HG03095 (cell line): ENCODE measurements at regions not wholly inside any gene's neighbourhood (a gene's known extent, or its start where the extent isn't known, plus 50 kb on each side); places are given as distances from the start of the nearest gene placed in this dataset.

Source experiments
- ATAC-seq: cut with Tn5 transposase; IDR thresholded peaks from one replicate; pipeline ENCODE4 v1.9.1; 2021; ENCODE audit warnings: moderate library complexity; ENCODE audit not compliant: unreplicated experiment

GRCh38 chr2:241924069-241924908 lies 54.8 kb downstream of the RTP5 start:
- ATAC-seq, result no peak

- ATAC-seq, result no peak
Observed at GRCh38 chr2:241924909-241925250, 55.4 kb downstream of the RTP5 start.

GRCh38 chr2:241925277-241925676 lies 55.7 kb downstream of the RTP5 start:
- no peak for ATAC-seq

DNA sequence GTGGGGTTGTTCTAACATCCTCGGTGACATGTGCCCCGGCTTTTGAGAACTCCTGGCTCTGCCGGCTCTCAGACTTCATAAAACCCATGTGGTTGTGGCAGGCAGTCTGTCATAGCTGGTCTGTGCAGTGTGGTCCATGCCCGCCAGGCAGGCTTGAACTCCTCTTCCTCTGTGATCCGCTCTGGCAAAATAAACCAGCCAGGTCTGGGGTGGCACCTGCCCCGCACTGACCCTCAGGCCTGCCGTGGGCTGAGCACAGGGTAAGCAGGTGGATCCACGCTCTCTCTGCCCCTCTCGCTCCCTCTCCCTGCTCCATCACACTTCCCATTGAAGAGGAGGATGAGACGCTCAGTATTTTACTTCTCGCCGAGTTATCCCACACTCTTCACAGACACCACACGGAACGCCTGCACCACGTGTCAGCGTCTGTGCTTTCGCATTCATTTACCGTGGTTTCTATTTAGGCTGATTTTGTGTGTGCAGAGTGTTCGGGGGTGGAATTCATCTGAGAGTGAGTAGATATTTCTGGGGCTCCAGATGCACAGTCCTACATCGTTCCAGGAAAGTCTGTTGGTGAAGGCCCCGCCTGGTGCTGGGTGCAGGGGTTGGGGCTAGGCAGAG lies 56.4 kb downstream of the RTP5 start:
- no peak for ATAC-seq

DNA sequence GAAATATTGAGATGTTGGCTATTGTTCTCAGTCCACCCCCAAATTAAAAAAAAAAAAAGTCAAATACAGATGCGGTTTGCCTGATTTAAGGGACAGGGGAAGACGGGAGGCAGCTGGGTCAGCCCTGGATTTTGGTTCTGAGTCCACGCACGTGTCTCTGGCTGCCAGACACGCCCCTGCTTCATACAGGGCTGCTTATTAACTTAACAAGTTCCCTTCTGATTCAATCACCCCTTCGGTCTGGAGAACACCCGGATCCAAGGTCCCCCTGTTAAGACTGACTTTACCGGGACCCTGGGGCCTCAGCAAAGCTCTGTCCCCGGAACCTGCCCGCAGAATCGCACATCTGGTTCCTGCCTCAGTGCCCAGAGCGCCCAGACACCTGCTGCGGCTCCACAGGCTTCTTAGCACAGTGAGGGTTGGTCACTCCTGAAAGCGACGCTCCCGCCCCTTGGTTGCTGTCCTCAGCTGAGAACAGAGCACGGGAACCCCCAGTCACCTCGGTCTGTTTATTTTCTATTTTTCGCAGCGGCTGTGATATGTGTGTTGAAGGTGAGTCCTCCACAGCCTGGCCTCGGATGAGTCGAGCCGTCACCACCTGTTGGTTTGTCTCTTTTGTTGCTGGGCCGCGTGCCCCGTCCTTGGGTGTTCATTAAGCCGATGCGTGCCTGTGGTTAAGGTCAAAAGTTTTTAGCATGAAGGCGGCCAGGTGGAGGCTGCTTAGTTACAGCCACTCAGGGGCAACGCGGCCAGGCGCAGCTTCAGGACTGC lies 57.2 kb downstream of the RTP5 start:
- no peak for ATAC-seq

DNA sequence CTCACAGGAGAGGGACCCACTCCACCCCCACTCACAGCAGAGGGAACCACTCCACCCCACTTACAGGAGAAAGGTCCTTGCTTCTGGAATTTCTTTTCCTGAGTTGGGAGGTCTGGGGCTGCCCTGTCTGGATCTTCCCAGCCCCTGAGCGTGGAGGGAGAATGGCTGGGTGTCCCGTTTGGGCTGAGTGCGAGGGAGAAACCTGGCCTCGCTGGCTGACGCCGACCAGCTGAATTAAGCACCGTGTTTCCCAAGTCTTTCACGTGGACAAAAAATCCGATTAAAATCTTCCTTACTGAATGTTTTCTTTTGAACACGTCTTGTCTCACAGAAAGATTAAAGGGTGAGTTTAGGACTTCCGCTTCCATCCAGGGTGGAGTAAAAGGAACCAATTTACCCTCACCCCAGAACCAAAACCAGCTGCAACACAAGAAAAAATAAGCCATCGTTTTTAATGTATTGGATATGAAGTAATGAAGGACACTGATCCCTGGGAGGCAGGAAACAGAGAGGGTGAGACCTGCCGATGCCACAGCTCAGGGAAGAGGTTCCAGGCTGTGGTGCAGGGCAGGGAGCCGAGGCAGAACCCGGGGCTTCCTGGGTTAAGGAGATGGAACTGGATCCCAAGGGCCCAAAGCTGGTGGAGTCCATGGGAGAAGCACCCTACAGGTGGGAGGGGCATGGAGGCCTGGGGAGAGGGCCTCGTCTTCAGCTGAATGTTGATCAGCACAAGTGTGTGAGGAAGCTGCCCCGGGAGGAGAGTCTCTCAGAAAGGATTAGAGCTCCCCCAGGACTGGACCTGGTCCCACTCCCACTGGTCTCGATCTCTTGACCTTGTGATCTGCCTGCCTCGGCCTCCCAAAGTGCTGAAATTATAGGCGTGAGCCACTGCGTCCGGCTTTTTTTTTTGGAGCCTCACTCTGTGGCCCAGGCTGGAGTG lies 60.3 kb downstream of the RTP5 start:
- no peak for ATAC-seq

GRCh38 chr2:241931084-241931975 lies 61.8 kb downstream of the RTP5 start:
- no peak for ATAC-seq

GRCh38 chr2:241931976-241932898 lies 62.7 kb downstream of the RTP5 start:
- no peak for ATAC-seq

GRCh38 chr2:241932899-241933178 lies 63.3 kb downstream of the RTP5 start:
- no peak for ATAC-seq

- ATAC-seq, result no peak
Observed at GRCh38 chr2:241933179-241933911, 63.8 kb downstream of the RTP5 start.

GRCh38 chr2:241935314-241935713 lies 65.8 kb downstream of the RTP5 start:
- no peak for ATAC-seq

GRCh38 chr2:241935774-241936173 lies 66.2 kb downstream of the RTP5 start:
- ATAC-seq, result no peak

DNA sequence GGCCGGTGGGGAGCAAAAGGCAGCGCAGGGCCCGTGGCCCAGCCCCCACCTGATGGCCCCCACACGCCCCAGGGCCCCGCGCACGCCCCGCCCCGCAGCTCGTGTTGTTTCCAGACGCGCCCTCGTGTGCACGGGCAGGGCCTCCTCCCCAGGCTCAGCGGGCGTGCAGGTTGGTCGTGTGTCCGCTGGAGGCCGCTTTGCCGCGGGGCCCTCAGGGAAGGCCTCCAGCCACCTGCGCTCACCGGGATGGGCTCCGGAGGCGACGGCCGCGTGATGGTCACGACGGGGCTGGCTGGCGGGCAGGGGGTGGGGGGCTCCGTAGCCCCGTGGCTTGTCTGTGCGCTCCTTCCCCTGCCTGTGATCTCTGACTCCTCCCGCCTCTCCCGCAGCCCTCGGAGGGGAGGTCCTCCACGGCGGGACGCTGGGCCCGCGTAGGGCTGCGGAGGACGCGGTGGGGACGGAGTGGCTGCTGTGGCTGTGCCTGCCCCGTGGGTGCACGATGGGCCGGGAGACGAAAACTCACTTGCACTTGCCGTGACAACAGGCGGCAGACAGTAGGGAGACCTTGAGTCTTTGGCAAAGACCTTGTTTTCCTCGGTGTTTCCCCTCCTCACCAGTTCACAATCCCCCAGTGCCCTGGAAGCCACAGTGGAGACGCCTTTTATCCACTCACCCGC lies 67.1 kb downstream of the RTP5 start:
- no peak for ATAC-seq

GRCh38 chr2:241937297-241937696 lies 67.8 kb downstream of the RTP5 start:
- ATAC-seq, result no peak

- no peak for ATAC-seq
Observed at GRCh38 chr2:241939541-241939940, 70.0 kb downstream of the RTP5 start.

- ATAC-seq, result no peak
Observed at GRCh38 chr2:241940329-241940728, 70.8 kb downstream of the RTP5 start.

- ATAC-seq, result no peak
Observed at GRCh38 chr2:241941691-241942301, 72.3 kb downstream of the RTP5 start.
